HK-2 (cell line): ENCODE measurements at regions not wholly inside any gene's neighbourhood (a gene's known extent, or its start where the extent isn't known, plus 50 kb on each side); places are given as distances from the start of the nearest gene placed in this dataset.
"Not testable (repeated sequence)": the region's sequence is repeated elsewhere in the genome, so short reads cannot be mapped to it uniquely, and the experiment has no call there.

Experiments used
- DNase-seq: peaks from one replicate; pipeline ENCODE4 v3.0.0-alpha.2; 2018; ENCODE audit not compliant: unreplicated experiment

DNA sequence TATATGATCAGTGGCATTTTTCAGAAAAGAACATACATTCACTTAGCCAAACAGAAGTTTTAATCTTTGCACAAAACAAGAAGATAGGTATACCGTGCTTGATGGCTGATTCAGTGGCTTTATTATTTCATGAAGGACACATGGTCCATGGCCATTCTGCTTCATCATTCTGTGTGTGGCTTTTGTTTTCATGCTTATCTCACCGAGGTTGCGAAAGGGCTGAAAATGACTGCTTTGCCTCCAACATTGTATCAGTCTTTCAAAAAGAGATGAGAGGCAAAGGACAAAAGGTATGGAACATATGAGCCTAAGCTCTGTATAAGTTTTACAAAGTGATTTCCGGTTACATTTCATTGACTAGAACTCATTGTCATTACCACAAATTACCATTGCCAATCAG, 541.1 kb downstream of the RAB28 start:
- no peak for DNase-seq

DNA sequence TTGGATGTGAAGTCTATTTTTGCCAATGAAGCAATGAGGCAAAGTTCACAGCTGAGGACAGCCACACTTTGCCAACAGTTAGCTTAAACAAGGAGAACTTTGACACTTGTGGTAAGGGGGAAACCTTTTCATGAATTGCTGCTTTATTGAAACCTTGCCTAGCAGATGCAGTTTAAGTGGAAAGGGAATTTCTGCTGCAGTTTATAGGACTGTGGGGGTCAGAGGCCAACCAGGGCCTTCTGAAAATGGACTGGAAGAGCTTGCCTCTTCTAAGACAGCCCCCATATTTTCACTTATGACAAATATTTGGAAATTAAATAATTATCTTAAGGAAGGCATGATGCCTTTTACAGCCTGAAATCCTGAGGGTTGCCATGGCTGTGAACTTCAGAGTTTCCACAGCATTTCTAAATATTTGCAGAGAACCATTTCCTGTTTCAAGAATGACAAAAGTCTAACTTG, 550.3 kb downstream of the RAB28 start:
- DNase-seq: no peak

DNA sequence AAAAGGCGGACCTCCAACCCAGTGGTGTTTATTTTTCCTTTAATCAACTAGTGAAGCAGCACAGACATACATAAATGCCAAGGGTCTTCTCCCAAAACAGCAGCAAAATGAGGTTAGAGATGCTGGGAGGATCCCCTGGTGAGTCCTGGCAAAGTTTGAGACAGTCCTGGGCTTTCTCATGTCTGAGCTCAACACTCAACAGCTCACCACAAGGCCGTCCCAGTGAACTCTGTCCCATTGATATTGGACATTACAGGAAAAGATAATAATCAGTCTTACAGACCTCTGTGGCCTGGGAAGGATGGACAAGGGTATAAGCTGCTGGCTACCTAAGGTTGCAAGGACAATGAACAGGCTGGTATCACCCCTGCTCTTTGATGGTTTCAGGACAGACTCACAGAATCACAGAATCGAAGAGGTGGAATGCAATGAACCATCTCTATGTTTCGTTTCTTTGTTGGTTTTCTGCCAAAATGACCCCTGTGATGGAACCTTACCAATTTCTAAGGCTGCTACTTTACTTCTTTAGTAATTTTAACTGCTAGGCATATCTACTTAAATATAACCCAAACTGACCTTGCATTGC, 551.8 kb downstream of the RAB28 start:
- no peak for DNase-seq

DNA sequence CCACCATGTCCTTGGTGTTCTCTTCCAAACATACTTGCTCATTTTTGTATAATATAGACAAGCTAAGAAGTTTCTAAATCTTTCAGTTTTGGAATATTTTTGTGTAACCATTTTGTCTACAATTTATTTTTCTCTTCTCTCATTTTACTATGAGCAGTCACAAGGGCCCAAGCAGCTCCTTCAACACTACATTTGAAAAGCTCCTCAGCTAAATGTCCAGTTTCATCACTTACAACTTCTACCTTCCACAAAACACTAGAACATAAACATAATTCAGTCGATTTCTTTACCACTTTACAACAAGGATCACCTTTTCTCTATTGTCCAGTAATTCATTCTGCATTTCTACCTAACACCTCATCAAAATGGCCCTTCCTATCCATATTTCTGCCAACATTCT, 554.4 kb downstream of the RAB28 start:
- DNase-seq: no peak

DNA sequence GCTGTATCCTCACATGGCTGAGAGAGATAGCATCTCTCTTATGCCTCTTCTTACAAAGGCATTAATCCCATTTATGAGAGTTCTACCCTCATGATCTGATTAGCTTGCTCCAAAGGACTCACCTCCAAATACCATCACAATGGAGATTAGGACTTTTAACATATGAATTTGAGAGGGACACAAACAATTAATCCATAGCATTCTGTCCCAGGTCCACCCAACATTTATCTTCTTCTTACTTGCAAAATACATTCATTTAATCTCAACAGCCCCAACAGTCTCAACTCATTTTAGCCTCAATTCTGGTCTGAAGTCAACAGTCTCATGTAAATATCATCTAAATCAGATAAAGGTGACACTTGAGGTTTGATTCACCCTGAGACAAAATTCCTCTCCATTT, 555.4 kb downstream of the RAB28 start:
- no peak for DNase-seq

DNA sequence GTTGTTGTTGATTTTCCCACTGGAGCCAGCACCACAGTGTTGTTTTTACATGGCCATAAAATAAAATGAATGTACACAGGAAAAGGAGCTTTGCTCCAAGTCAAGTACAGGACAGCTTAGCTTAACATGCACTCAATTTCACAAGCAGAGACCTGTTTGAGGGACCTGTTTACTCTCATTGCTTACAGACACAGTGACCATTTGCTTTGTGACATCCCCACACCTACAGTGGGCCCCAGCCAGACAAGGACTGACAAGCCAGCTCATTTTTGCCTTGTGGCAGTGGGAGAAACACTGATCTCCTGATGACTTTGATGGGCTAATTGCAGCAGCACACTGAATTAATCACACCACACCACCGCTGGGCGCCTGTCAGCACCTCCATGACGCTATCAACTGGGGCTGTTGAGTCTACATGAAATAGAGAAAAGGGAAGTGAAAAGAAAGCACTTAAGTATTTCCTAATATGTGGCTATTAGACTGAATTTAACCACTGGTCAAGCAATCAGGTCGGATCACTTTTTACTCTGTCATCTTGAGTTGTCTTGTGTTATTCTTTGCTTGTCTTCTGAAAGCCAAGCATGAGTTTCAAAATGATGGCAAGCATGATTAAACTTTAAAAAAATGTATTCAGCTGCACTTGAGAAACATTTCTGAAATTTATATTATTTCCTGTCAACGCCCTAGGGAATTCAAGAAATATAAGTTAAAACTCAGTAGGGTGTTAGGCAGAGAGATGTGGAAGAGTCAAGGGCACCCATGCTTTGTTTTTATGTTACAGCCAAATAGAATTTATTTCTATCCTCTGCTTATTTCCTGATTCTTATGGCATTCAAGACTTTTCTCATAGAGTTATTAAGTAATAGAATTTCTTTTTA, 557.7 kb downstream of the RAB28 start:
- DNase-seq: no peak

DNA sequence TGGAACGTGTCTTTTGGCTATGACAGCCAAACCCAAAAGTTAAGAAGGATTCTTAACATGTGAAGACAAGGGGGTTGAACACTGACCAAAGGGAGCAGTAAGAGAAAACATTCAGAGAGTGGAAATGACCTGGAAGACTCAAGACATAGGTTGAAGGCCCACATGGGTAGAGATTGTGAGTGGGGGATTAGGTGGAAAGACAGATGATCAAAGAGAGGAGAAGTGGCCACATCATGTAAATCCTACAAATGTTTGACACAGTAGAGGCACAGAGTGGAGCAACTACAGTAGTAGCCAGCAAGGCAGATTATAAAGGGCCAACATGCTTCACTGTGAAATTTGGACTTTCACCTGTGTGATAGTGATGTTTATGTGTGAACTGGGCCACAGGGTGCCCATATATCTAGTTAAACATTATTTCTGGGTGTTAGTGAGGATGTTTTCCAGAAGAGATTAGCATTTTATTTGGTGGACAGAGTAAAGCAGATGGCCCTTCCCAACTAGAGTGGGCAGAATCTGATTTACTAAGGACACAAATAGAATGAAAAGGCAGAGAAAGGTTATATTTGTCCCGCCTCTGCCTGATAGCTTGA, 559.3 kb downstream of the RAB28 start:
- no peak for DNase-seq

DNA sequence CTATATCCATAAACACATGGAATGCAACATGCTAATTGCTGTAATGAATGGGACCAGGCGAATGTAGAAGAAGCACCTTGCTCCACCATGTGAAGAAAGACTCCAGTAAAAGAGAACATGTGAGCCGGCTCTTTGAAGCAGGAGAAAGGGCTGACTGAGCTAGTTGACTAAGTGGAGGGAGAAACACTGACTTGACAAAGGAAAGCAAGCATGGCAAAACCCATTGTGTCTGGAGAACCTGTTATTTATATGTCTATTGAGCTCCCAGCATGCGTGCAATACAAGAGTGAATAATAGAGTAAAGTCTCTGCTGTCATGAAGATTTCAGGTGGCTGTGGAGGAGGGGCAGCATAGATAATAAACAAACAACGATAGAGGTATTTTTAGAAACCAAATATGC, 559.9 kb downstream of the RAB28 start:
- no peak for DNase-seq

DNA sequence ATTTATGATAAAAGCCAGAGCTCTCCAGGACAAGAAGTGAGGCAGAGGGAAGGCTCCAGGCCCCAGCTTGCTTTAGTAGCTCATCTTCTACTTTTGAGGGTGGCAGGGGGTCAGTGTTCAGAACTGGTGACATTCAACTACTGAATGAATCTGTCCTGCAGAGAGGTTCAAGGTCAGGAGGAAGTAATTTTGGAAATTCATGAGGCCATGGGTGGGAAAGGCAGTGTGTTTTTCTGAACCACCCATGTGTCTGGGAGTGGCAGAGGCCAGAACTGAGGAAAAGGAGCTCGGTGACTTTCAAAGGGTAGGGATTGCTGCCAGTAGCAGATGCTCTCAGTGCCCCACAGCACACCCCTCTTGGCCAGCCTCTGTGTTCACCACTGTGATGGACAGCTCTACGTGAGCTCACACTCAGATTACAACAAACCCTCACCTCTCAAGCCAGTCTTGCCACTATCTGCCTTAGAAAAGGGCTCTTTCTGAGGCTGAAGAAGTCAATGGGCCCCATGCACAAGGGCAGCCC, 571.2 kb downstream of the RAB28 start:
- no peak for DNase-seq

DNA sequence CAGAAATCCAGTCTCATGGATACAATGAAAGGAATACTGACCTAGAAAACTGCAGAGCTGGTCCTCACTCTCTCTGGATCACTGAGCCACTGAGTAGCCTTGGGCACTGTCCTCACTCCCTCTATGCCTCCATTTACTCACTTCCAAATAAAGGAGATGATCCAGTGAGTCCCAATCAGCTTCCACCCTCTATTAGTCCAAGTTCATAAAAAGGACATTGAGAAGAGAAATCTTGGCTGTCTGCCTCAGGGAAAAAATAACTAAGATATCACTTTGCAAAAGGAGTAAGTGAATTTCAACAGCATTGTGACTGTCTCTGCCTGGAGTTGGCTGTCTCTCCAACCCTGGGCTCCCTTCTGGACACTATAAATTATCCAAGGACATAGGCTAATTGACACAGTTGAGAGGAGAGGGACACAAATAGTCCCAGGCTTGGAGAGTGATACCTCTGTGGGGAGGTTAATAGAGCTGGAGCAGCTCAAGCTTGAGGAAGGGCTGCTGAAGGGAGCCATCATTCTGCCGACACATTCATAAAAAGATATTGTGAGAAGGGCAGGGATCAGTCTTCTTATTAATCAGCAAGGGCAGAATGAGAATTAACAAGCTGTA, 572.3 kb downstream of the RAB28 start:
- DNase-seq: no peak

DNA sequence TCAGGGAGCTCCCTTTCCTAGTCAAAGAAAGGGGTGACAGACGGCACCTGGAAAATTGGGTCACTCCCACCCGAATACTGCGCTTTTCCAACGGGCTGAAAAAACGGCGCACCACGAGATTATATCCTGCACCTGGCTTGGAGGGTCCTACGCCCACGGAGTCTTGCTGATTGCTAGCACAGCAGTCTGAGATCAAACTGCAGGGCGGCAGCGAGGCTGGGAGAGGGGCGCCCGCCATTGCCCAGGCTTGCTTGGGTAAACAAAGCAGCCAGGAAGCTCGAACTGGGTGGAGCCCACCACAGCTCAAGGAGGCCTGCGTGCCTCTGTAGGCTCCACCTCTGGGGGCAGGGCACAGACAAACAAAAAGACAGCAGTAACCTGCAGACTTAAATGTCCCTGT, 580.5 kb downstream of the RAB28 start:
- DNase-seq: not testable (repeated sequence)

DNA sequence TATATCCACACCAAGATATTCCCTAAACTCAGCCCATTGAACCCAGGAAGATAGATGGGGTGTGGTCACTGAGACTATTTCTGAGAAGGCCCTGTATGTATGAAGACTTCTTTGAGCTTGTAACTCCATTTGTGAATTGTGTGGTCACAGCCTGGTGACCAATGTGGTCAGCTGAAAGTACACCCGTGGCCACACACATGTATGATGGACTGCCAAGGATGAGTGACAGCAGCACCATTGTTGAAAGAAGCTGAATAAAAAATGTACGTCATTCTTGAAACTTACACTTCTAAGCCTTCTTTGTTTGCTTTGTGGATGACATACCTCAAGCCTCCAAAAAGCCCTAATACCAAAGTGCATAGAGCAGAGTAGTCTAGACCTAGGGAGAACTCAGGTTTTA, 581.4 kb downstream of the RAB28 start:
- no peak for DNase-seq

DNA sequence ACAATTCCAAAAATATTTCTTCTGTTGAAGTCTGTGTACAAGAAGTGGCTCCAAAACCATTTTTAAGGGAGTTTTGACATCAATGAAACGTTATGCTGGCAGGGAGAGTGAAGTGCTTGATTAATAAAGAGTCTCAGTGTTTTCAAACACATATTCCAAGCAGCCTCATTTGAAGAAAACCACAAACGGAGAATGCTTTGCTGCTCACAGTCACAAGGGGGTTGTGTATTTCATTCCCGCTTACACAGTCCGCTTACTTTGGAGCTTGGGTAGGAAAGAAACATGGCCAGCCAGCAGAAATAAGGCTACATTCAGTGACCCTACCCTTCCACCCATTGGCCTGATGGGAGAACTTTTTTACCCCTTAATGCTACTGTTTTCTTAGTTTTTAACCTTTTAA, 586.2 kb downstream of the RAB28 start:
- DNase-seq: no peak

DNA sequence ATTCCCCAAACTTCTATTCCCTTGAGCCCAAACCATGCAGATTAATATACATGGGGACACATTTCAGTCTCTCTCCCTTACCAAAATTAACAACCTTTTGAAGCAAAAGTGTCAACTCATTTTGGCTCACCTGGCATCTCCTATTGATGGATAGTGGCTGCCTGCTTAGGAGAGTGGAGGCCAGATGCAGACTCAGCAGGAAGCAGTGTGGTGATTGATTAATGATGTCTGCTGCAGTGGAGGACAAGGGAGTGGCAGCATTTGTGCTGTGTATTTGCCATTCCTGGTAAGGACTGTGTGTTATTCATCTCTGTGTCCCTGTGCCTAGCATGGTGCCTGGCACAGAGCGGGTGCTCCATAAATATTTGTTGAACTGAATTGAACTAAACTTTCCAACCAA, 590.1 kb downstream of the RAB28 start:
- no peak for DNase-seq

DNA sequence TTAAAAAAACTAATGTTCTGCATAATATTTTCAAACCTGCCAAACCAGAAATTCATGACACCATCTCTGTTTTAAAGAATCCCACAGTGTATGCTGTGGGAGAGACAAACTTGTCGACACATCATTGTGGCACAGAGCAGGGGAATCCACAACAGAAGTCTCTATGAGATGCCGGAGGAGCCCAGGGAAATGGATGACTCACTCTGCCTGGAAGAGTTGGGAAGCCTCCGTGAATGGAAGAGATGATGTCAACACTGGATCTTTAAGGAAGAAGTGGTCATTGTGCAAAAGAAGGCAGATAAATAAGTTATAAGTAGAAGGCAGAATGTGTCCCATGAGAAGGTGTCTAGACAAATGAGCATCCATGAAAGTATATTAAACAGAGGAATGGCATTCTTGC, 595.1 kb downstream of the RAB28 start:
- DNase-seq: no peak

DNA sequence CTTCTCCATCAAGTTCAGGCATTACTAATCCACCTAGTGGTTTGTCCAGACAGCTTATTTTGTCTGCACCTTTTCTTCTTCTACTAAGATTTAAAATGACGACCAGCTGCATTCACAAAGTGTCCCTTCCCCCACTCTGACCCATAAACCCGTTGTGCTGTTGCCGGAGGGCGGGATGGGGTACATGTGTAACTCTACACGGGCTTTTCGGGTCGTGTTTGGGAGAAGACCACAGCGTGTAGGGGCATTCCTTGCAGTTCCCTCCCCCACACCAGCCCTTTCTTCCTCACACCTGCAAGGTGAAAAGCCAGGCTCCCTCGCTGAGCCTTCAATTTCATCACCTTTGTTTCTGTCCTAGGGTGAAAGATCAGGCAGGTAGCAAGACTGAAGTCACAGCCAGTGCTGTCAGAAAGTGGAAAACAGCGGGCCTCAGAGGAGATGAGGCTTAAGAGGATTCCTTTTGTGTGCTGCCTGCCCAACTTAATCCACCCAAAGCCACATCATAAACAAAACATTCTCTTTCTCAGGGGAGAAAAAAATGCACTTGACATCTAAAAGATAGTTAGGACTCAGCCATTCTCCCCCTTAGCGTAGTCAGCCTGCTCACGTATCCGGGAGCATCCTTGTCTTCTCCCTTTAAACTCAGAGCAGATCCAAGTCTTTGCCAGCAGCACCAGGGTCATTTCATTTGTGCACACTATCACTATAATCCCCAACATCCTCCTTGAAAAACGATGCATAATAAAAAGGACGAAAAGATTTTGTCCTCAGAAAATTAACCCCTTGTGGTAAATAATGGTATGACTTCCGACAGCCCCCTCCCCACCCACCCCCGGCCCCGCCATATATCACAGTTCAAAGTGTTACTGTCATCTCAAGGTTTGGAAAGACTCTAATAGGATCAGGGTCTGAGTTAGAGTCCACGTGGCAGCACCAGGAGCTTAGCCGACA, 599.0 kb downstream of the RAB28 start:
- DNase-seq: no peak

DNA sequence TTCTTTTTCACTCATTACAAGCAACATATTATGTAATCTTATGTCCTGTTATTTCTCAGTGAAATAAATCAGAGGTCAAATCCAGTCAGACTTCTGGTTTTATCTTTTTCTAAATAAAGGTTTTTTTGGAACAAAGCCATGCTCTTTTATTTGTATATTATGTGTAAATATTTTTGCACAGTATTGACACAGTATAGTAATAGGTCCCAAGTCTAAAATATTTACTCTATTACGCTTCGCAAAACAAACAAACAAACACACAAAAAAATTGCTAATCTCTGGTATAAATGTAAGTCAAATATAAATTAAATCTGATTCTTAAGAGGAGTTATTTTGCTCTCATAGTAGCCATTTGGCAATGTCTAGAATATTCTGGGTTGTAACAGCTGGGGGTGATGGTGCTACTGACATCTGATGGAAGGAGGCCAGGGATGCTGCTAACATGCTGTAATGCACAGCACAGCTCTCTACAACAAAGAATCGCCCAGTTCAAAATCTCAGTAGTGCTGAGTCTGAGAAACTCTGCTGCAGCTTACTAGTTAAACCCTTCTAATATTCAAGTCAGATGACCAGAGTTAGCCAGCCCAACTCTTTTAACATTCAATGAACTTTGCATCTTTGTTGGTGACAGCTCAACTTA, 602.1 kb downstream of the RAB28 start:
- DNase-seq: no peak

DNA sequence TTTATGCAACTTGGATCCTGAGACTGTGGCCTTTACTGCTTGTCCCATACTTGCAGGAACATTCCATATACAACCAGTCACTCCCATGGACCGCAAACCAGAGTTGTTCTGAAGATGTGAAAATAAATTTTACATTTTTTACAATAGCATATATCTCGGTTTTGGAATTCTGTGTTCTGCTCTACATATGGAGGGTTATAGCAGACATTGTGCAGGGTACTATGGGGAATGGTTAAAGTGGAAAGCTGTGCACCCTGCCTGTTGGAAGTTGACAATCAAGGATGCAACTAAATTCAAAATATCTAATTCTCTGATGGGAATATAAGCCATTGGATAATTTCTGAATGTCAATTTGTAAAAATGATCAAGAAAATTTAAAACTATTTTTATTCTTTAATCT, 603.3 kb downstream of the RAB28 start:
- DNase-seq: no peak

DNA sequence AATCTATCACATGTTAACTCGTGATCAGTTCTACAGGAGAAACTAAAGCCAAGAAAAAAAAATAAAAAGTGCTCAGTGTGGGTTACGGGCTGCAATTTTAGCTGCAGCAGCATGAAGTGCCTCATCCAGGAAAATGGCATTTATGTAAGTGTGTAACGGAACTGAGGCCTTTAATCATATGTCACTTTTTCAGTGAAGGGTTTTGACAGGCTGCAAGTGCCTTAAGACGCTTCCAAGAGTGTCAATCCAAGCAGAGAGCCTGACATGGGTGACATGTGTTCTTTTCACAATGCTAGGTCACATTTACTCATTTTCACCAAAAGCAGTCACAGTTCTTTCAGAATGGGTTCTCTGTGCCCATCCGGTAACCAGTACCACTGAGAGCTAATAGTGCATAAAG, 604.6 kb downstream of the RAB28 start:
- DNase-seq: no peak

DNA sequence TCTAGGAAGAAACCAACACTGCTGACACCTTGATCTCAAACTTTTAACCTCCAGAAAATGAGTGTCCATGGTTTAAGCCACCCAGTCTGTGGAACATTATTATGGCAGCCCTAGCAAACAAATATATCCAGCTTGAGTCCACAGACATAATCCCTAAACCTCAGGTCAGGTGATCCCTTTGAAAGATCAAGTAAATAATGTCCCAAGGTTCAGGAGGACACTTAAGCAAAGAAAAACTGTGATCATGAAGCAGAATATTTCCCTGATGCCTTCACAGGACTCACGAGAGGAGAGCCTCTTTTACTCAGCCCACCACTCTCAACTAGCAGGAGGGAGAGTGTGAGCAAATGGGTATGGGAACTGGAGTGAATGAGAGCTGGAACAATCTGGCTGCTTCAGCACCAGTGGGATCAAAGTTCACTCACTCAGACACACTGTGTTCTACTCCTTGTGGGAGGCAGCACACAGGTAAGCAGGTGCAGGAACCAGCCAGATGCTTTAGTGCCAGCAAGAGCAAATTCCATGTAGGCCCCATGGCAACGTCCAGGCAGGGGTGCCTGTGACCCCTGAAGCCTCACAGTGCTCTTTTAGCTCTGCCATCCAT, 608.4 kb downstream of the RAB28 start:
- DNase-seq: no peak
